Activated CD4-positive, CD25-positive, alpha-beta regulatory T cell (primary cell): ENCODE measurements at regions not wholly inside any gene's neighbourhood (a gene's known extent, or its start where the extent isn't known, plus 50 kb on each side); places are given as distances from the start of the nearest gene placed in this dataset.

Source experiments
- DNase-seq, 4 experiments: peaks; one replicate each; lab custom pipeline; 2025; lab: John Stamatoyannopoulos, UW

- no peak for DNase-seq
These were observed 144.2 kb upstream of the OTOS start for GRCh38 chr2:240284503-240285259.

DNA sequence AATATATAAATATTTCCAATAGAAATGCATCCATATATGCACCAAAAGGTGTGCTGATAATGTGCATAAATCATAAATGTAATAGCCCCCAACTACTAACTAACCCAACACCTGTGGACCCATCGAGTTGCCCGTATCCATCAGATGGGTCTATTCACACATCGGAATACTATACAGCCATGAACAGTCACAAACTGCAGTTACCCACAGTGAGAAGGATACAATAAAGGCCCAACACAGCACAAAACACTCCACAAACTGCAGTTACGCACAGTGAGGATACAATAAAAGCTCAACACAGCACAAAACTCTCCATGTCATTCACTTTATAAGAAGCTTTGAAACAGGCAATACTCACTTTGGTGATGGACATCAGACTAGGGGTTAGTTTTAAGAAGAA lies 145.3 kb upstream of the OTOS start:
- no peak for DNase-seq

- no peak for DNase-seq
These were observed 146.1 kb upstream of the OTOS start for GRCh38 chr2:240286596-240286995.

GRCh38 chr2:240287011-240287410 lies 146.6 kb upstream of the OTOS start:
- DNase-seq: no peak

DNA sequence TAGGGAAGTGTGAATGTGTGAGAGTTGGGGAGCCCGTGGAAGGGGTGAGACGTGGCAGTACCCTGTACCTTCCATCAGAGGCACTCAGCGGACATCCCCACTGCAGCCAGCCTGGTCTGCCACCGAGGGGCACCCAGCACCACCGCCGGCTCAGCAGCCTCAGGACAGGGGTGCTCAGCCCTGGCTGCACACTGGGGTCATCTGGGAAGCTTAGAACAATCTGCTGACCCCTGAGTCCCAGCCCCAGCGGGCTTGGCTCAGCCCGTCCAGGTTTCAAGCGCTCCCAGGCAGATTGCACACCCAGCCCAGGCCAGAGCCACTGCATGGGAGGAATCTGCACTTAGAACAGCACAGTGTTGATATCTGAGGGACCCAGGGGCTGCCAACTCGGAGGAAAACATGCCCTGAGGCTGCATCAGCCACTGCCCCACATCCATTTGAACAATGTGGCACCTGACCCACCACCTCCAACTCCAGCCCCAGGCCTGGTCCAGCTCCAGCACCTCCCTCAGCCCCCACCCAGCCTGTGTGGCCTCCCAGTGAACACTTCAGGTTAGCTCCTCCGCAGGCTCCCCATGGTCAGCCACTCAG lies 147.1 kb upstream of the OTOS start:
- DNase-seq: no peak

- no peak for DNase-seq
These were observed 147.4 kb upstream of the GPC1 start for GRCh38 chr2:240288087-240288521.

DNA sequence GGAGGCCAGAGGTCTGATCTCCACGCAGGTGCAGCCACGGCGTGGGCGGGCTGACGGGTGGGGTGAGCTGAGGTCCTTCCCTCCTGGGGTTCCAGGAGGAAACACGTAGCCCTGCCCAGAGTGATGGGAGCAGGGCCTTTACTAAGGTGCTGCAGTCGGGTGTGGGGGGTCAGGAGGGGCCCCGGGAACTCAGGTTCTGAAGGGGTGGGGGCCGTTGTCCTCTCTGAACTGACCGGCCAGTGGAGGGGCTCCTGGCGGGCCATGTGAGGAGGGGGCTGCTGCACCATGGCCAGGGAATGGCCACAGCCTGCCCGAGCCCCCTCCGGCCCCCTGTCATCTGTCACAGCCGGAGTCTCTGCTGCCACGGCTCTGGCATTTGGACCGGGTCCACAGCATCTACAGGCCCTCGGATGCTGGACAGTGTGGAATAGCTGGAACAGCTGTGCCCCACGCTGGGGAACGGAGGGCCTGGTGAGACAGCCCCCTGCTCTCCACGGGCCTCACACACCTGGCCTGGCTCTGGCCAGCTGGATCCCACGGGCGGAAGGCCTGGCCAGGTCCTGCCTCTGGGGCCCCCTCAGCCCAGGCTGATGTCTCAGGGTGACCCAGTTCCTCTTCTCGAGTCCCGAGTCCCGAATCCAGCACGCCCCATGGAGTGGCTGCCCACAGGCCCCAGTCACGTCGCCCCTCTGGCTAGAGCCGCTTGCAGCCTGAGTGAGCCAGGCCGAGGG lies 145.6 kb upstream of the GPC1 start:
- no peak for DNase-seq

DNA sequence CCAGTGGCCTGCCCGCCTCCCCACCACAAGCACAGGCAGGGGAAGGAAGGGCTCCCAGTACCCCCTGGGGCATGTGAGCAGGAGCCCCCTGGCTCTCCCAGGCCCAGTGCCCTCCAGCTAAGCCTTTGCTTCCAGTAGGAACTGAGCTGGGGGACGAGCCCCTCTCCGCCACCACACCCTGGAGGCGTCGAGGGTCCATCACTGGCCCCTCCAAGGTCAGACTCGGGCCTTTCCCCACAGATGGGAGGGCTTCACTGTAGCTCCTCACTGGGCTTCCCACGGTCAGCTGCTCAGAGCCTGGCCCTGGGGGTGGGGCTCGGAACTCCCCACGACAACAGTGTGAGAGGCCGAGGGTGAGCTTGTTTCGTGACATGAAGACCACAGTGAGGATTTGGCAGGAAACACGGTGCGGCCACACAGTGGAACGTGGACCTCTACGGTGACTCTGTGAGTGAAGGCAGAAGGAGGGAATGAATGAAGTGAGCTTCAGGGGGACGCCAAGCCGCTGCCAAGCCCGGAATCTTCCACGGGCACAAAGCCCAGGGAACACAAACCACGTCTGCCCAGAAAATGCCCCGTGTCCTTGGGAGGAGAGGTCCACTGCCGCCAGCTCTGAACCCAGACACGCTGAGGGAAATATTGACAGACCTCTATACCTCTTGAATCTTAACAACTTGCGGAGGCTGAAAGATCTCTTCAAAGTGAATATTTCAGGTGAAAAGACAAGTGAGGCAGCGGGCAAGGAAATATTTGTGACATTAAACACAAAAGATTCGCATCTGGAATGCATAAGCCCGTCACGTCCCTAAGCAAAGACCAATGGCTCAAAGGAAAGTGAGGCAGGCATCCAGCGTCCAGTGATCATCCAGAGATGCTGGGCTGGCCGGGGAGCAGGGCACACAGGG lies 144.8 kb upstream of the GPC1 start:
- no peak for DNase-seq

DNA sequence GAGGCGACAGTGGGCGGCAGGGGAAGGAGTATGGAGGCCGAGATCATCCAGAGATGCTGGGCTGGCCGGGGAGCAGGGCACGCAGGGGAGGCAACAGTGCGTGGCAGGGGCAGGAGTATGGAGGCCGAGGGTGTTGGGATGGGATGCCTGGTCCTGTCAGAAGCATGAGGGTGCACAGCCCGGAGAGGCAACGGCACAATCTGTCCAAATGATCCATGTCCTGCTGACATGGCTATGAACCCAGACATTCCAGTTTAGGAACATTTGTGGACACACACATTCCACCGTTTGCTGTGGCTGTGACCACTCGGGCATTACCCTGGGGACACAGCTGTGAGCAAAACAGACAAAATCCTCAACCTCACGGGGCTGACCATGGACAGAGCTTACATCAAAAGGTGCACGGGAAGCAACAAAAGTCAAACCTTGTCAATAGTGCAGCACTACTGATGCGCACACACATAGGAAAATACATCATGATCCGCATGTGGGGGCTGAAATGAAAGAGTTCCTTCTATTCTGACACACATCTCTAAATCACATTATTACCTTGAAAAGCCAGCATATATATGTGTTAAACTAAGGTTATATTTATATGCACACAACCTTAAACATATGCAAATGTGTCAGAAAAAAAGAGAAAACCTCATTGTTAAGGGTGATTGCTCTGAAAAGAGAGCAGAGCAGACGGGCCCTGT lies 144.0 kb upstream of the GPC1 start:
- DNase-seq: no peak

DNA sequence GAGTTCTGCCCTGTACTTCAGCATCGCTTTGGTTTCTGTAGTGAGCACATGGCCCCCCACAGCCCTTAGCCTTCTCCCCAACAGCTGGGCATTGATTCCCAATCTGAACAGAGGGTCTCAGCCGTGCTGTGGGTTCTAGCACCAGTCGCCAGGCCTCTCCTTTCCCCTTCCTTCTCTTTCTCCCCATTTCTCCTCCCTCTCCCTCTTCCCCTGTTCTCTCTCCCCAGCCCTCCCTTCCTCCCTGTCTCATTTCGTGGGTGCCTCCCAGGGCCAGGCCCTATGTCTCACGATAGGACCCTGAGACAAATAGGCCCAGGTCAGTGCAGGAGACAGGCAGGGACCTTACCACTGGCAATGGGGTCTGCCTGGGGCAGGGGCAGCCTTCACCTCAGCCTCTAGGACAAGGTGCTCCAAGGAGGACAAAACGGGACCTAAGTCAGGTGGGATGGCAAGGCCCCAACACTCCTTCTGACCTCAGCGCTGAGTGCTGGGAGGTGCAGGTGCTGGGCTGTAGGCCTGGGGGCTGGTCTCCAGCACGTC lies 143.4 kb upstream of the GPC1 start:
- DNase-seq: no peak

GRCh38 chr2:240292619-240293525 lies 142.6 kb upstream of the GPC1 start:
- DNase-seq: no peak

DNA sequence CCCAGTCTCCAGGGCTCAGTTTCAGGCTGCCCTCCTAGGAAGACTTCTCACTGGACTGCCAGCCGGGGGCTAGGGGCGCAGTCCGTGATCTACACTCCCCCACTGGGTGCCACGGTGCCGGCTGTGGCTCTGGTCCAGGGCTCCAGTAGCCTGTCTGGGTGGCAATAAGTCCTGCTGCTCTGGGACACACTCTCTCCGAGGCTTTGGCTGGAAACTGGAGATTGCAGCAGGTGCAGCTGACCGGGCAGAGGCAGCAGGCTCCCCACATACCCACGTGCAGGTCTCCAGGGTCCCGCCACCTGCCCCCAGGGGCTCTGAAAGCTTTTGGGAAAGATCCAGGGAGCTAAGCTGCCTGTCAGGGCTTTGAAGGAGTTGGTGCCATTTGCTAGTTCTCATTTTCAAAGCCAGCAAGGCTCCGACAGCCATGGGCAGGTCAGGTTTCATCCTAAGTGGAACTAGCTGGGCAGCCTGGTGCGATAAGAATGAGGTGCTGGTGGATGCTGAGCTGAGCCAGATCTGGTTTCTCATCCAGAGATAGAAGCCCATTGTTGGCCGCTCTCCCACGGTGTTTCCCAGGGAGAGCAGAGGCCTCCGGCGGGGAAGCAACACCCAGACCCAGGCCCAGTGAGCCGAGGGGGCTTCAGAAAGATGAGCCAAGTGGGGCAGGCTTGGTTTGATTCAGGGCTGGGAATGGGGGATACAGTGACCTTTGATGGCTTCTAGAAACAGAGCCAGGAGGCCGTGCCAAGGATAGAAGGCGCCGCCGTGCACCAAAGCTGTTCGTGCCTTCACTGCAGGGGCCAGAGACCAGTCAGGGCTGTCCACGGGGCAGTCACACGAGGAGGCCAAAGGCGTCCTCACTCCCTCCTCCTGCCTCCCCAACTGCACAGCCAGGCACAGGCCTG lies 141.7 kb upstream of the GPC1 start:
- DNase-seq: no peak

DNA sequence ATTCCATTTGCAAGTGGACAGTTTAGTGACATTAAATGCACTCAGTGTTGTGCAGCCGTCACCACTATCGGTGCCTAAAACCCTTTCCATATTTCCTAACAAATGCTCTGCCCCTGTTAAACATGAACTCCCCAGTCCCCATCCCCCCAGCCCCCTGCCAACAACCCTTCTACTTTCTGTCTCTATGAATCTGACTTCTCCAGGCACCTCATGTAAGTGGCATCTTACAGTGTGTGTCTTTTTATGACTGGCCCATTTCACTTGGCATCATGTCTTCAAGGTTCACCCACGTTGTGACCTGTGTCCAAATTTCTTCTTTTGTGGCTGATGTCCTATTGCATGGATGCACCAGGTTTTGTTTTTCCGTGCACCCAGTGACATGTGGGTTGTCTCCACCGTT lies 140.9 kb upstream of the GPC1 start:
- no peak for DNase-seq

GRCh38 chr2:240295256-240296103 lies 140.0 kb upstream of the GPC1 start:
- no peak for DNase-seq

DNA sequence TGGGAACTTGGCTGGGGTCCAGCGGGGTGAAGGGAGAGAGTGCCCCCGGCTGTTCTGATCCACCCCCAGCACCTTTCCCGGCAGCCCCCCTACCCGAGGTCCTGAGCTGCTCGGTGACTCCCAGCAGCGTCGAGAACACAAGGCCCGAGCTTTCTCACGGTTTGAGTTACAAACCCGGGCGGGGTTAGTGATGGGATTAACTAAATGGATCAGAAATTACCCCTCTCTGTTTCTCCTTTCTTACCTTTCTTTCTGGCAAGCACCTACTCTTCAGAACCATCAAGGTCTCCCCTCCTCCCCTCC lies 139.4 kb upstream of the GPC1 start:
- DNase-seq: no peak

- no peak for DNase-seq
These were observed 138.8 kb upstream of the GPC1 start for GRCh38 chr2:240296476-240297255.

DNA sequence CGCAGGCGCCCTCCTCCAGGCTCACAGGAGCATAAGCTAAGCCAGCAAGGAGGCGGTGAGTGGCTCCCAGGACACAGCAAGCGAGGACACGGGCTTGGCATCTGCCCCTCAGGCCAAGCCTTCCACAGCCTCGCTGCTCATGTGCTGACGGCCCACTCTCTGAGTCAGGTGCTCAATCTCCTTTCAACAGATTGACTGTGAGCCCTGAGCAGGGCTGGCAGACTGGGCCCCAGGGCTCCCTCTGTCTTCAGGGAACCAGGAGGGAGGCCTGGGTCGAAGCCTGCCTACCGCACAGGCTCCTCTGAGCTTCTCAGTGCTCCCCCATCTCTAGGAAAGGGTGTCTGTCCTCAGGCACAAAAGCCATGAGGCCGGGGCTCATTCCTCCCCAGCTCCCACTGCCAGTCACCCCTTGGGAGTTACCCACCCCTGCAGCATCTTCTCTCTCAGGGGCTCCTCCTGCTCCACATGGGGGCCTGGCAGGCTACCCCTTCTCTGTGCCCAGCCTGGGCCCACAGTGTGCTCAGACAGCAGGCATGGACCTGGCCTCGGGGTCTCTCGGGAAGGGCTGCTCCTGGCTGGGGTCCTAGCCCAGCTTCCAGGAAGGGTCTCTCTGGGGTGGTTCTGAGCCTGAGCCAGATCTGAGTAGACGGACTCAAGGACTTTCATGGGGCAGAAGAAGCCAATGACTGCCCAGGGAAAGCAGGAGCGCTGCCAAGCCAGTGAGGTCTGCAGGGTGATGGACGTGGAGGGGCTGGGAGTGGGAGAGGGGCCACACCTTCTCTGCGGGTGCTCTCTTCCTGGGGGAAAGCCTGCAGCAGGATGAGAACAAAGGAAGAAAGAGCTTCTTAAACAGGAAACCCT lies 138.0 kb upstream of the GPC1 start:
- no peak for DNase-seq
